ENCODE measurements at regions not wholly inside any gene's neighbourhood (a gene's known extent, or its start where the extent isn't known, plus 50 kb on each side); places are given as distances from the start of the nearest gene placed in this dataset.

GRCh38 chr11:26026078-26026477 lies 305.9 kb upstream of the ANO3 start:
- no peaks in the 10 kb centered on the region for H3K4me1 ChIP-seq (ENCODE audit: control insufficient read depth in 1 of 2, insufficient read depth in 2 of 2, low read length in 2 of 2)
- intact Hi-C loops (cut with micrococcal nuclease), result no loop called here
- peaks cover 0 to 7% of the 10 kb centered on the region in 2 experiments; a peak in 2 of 4 replicates for H3K9me3 ChIP-seq (ENCODE audit: control insufficient read depth in 1 of 2, insufficient read depth in 1 of 2, low read depth in 1 of 2, low read length in 2 of 2)
- H3K27me3 ChIP-seq (ENCODE audit: insufficient read depth, low read length), result no peaks in the 10 kb centered on the region
- H3K4me2 ChIP-seq (ENCODE audit: low read length), result no peak overlapping the region
- no peak for ATAC-seq
- no peaks in the 10 kb centered on the region for H3K79me2 ChIP-seq (ENCODE audit: insufficient read depth, low read length)
- BruUV-seq (replicated peaks), result no TSS peak
- H3K36me3 ChIP-seq (ENCODE audit: control insufficient read depth in 1 of 2, insufficient read depth in 2 of 2, low read length in 2 of 2), result no peaks in the 10 kb centered on the region
- no peaks in the 10 kb centered on the region for H4K20me1 ChIP-seq (ENCODE audit: insufficient read depth)
- H3K9ac ChIP-seq (ENCODE audit: low read length), result no peak overlapping the region
- DNase-seq (ENCODE audit: low read depth, low spot score), result no peak
- H3K4me3 ChIP-seq (replicated peaks in 1 of 2; ENCODE audit: low read depth in 1 of 2, low read length in 2 of 2), result no peak overlapping the region
- TF ChIP-seq SIN3A (IDR thresholded peaks at IDR 0.05; ENCODE audit: low read depth), result no peak
- TF ChIP-seq EZH2 (IDR thresholded peaks at IDR 0.05), result no peak
- no peak for TF ChIP-seq RAD21 (IDR thresholded peaks at IDR 0.05; ENCODE audit: low read depth)
- no peak for TF ChIP-seq EGR1 (IDR thresholded peaks at IDR 0.05; ENCODE audit: low read depth)
- TF ChIP-seq MAX (IDR thresholded peaks at IDR 0.05), result no peak
- no peak for TF ChIP-seq CTCF (IDR thresholded peaks at IDR 0.05 in 2 of 3, conservative IDR thresholded peaks at IDR 0.05 in 1 of 3; ENCODE audit: borderline replicate concordance in 1 of 3, insufficient read depth in 1 of 3, low read depth in 2 of 3, low read length in 2 of 3)
- no peak for TF ChIP-seq EZH2phosphoT487 (IDR thresholded peaks at IDR 0.05; ENCODE audit: borderline replicate concordance)
- TF ChIP-seq FOSL1 (IDR thresholded peaks at IDR 0.05; ENCODE audit: low read depth), result no peak
- TF ChIP-seq ZFX (IDR thresholded peaks at IDR 0.05), result no peak
- TF ChIP-seq ZNF274 (IDR thresholded peaks at IDR 0.05; ENCODE audit: low read depth, low read length), result no peak
- TF ChIP-seq POLR2A (IDR thresholded peaks at IDR 0.05; ENCODE audit: borderline replicate concordance, extremely low read depth, insufficient read depth, insufficient read length), result no peak
- TF ChIP-seq ELF1 (IDR thresholded peaks at IDR 0.05; ENCODE audit: borderline replicate concordance, low read depth), result no peak
- no peak for TF ChIP-seq ATF3 (IDR thresholded peaks at IDR 0.05)
- TF ChIP-seq POLR2AphosphoS5 (IDR thresholded peaks at IDR 0.05; ENCODE audit: low read depth, low read length), result no peak
- H2AFZ ChIP-seq (ENCODE audit: low read depth, low read length, poor library complexity, severe bottlenecking), result no peak overlapping the region
- RAD21 ChIA-PET (ENCODE audit: low non-redundant PET in 1 of 2, low total read pairs in 2 of 2, uncharacterized antibody in 2 of 2, unreplicated experiment in 2 of 2), result no interaction called here
- CTCF ChIA-PET, result no interaction called here
- H3K9me2 ChIP-seq (ENCODE audit: insufficient read depth), result no peaks in the 10 kb centered on the region
- POLR2A ChIA-PET, result no interaction called here
- no peak overlapping the region for H3K27ac ChIP-seq (ENCODE audit: low read depth, low read length)

Data from HCT116 (cell line).